Spleen (tissue), 7 donors: ENCODE measurements at regions not wholly inside any gene's neighbourhood (a gene's known extent, or its start where the extent isn't known, plus 50 kb on each side); places are given as distances from the start of the nearest gene placed in this dataset.
"Not testable (repeated sequence)": the region's sequence is repeated elsewhere in the genome, so short reads cannot be mapped to it uniquely, and the experiment has no call there.

Experiments
- POLR2A ChIP-seq, 3 donors: fragments of 450-650 bp; IDR thresholded peaks; one replicate each; pipeline ENCODE4 v1.5.1; 2017; ENCODE audit warnings: antibody characterized with exemption in 3 of 3, mild to moderate bottlenecking in 1 of 3
- POLR2AphosphoS5 ChIP-seq, 3 donors: sonication (generic); formaldehyde crosslinking; IDR thresholded peaks; one replicate each; pipeline ENCODE4 v1.5.1; 2017; ENCODE audit warnings: antibody characterized with exemption in 3 of 3
- TF ChIP-seq, protein P1 (sequence below), 11 experiments: fragments of 200-600 bp in 7 of 11; fragments of 450-650 bp in 4 of 11; sonication (generic) in 4 of 11; IDR thresholded peaks in 8 of 11; conservative IDR thresholded peaks in 3 of 11; 1 replicate in 7 of 11; 2 replicates in 4 of 11; pipeline versions ENCODE4 v1.4.0 to v1.8.0; 2016 to 2021; ENCODE audit warnings: antibody characterized with exemption in 11 of 11, inconsistent platforms in 4 of 11, mild to moderate bottlenecking in 1 of 11
- donor health status: DM: no; HTN: no; CAD: no; lungs with moderate emphysema.
- donor health status: DM: no; HTN: no; CAD: no.
- donor health status: DM: no; HTN: no; CAD: no.

DNA sequence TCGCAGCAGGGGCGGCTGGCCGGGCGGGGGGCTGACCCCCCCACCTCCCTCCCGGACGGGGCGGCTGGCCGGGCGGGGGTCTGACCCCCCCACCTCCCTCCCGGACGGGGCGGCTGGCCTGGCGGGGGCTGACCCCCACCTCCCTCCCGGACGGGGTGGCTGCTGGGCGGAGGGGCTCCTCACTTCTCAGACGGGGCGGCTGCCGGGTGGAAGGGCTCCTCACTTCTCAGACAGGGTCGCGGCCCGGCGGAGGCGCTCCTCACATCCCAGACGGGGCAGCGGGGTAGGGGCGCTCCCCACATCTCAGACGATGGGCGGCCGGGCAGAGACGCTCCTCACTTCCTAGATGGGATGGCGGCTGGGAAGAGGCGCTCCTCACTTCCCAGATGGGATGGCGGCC is 260.2 kb upstream of the PTCHD4 start:
- not testable (repeated sequence) for TF ChIP-seq POLR2AphosphoS5, POLR2A (IDR thresholded peaks at IDR 0.05)
- TF ChIP-seq, protein P1, sequence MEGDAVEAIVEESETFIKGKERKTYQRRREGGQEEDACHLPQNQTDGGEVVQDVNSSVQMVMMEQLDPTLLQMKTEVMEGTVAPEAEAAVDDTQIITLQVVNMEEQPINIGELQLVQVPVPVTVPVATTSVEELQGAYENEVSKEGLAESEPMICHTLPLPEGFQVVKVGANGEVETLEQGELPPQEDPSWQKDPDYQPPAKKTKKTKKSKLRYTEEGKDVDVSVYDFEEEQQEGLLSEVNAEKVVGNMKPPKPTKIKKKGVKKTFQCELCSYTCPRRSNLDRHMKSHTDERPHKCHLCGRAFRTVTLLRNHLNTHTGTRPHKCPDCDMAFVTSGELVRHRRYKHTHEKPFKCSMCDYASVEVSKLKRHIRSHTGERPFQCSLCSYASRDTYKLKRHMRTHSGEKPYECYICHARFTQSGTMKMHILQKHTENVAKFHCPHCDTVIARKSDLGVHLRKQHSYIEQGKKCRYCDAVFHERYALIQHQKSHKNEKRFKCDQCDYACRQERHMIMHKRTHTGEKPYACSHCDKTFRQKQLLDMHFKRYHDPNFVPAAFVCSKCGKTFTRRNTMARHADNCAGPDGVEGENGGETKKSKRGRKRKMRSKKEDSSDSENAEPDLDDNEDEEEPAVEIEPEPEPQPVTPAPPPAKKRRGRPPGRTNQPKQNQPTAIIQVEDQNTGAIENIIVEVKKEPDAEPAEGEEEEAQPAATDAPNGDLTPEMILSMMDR (IDR thresholded peaks at IDR 0.05 in 8 of 11, conservative IDR thresholded peaks at IDR 0.05 in 3 of 11), result not testable (repeated sequence)
